Fibroblast of mammary gland (primary cell): ENCODE measurements at regions not wholly inside any gene's neighbourhood (a gene's known extent, or its start where the extent isn't known, plus 50 kb on each side); places are given as distances from the start of the nearest gene placed in this dataset.
A peak's percentile ranks its signal among the peaks of the same experiment; 100 is the strongest.

Source experiments
- DNase-seq: peaks from one replicate; pipeline ENCODE4 v3.0.0-alpha.2; 2010; ENCODE audit warnings: low read depth
- H3K4me3 ChIP-seq: 2 replicates; pipeline ENCODE4 v1.5.1; 2011; ENCODE audit warnings: low read depth, mild to moderate bottlenecking, low read length, moderate library complexity; ENCODE audit not compliant: control insufficient read depth
- CTCF ChIP-seq: conservative IDR thresholded peaks from 2 replicates; pipeline ENCODE4 v1.5.1; 2011; ENCODE audit warnings: low read depth, low read length, inconsistent platforms; ENCODE audit not compliant: control insufficient read depth, insufficient read depth

- DNase-seq, result no peak
- no peak overlapping the region for H3K4me3 ChIP-seq
- no peak for TF ChIP-seq CTCF
Measured at GRCh38 chr9:118946669-118947068, 422.6 kb downstream of the BRINP1 start.

GRCh38 chr9:118954857-118955256 lies 414.4 kb downstream of the BRINP1 start:
- no peak for TF ChIP-seq CTCF
- no peak for DNase-seq
- H3K4me3 ChIP-seq, result no peak overlapping the region

- peak; percentile 73 for DNase-seq
- H3K4me3 ChIP-seq, result no peak overlapping the region
- TF ChIP-seq CTCF, result no peak
Measured at GRCh38 chr9:118957585-118957984, 411.6 kb downstream of the BRINP1 start.

- H3K4me3 ChIP-seq, result no peak overlapping the region
- TF ChIP-seq CTCF, result no peak
- DNase-seq, result no peak
Measured at GRCh38 chr9:118959366-118959765, 409.9 kb downstream of the BRINP1 start.

- TF ChIP-seq CTCF, result no peak
- H3K4me3 ChIP-seq, result no peak overlapping the region
- DNase-seq, result peak; percentile 77
Measured at GRCh38 chr9:118961857-118962256, 407.4 kb downstream of the BRINP1 start.

GRCh38 chr9:118962426-118962825 lies 406.8 kb downstream of the BRINP1 start:
- DNase-seq, result peak; percentile 11
- H3K4me3 ChIP-seq, result no peak overlapping the region
- TF ChIP-seq CTCF, result no peak

- DNase-seq, result no peak
- no peak for TF ChIP-seq CTCF
- no peak overlapping the region for H3K4me3 ChIP-seq
Measured at GRCh38 chr9:118963674-118964073, 405.6 kb downstream of the BRINP1 start.
